ENCODE measurements at regions not wholly inside any gene's neighbourhood (a gene's known extent, or its start where the extent isn't known, plus 50 kb on each side); places are given as distances from the start of the nearest gene placed in this dataset.

- TF ChIP-seq CTCF (IDR thresholded peaks at IDR 0.05; ENCODE audit: low read depth, low read length) (no peak), MAX (IDR thresholded peaks at IDR 0.05; ENCODE audit: low read depth, low read length) (no peak)
- DNase-seq (ENCODE audit: low read depth): no peak
- no peak overlapping the region for H3K4me3 ChIP-seq (ENCODE audit: low read depth, low read length)
These were observed 684.6 kb downstream of the RFPL4B start for GRCh38 chr6:113031591-113032238.

GRCh38 chr6:113039005-113039404, 691.9 kb downstream of the RFPL4B start:
- DNase-seq (ENCODE audit: low read depth): no peak
- no peak overlapping the region for H3K4me3 ChIP-seq (ENCODE audit: low read depth, low read length)
- TF ChIP-seq MYC (IDR thresholded peaks at IDR 0.05; ENCODE audit: low read depth, low read length) (no peak), POLR2A (IDR thresholded peaks at IDR 0.05; ENCODE audit: extremely low read depth, insufficient read length) (no peak), MAX (IDR thresholded peaks at IDR 0.05; ENCODE audit: low read depth, low read length) (no peak), CTCF (IDR thresholded peaks at IDR 0.05; ENCODE audit: low read depth, low read length) (no peak)

GRCh38 chr6:113047148-113047547, 700.0 kb downstream of the RFPL4B start:
- H3K4me3 ChIP-seq (ENCODE audit: low read depth, low read length): no peak overlapping the region
- TF ChIP-seq MAX (IDR thresholded peaks at IDR 0.05; ENCODE audit: low read depth, low read length): no peak
- TF ChIP-seq POLR2A (IDR thresholded peaks at IDR 0.05; ENCODE audit: extremely low read depth, insufficient read length): no peak
- no peak for TF ChIP-seq CTCF (IDR thresholded peaks at IDR 0.05; ENCODE audit: low read depth, low read length)
- no peak for TF ChIP-seq MYC (IDR thresholded peaks at IDR 0.05; ENCODE audit: low read depth, low read length)
- DNase-seq (ENCODE audit: low read depth): no peak

- TF ChIP-seq MAX (IDR thresholded peaks at IDR 0.05; ENCODE audit: low read depth, low read length) (no peak), CTCF (IDR thresholded peaks at IDR 0.05; ENCODE audit: low read depth, low read length) (no peak), MYC (IDR thresholded peaks at IDR 0.05; ENCODE audit: low read depth, low read length) (no peak), POLR2A (IDR thresholded peaks at IDR 0.05; ENCODE audit: extremely low read depth, insufficient read length) (no peak)
- no peak for DNase-seq (ENCODE audit: low read depth)
- no peak overlapping the region for H3K4me3 ChIP-seq (ENCODE audit: low read depth, low read length)
These were observed 700.8 kb downstream of the RFPL4B start for GRCh38 chr6:113047932-113048331.

GRCh38 chr6:113048741-113049140, 701.6 kb downstream of the RFPL4B start:
- no peak overlapping the region for H3K4me3 ChIP-seq (ENCODE audit: low read depth, low read length)
- TF ChIP-seq MAX (IDR thresholded peaks at IDR 0.05; ENCODE audit: low read depth, low read length) (no peak), POLR2A (IDR thresholded peaks at IDR 0.05; ENCODE audit: extremely low read depth, insufficient read length) (no peak), CTCF (IDR thresholded peaks at IDR 0.05; ENCODE audit: low read depth, low read length) (no peak), MYC (IDR thresholded peaks at IDR 0.05; ENCODE audit: low read depth, low read length) (no peak)
- no peak for DNase-seq (ENCODE audit: low read depth)

Measured in NB4 (cell line).